AG09319 (cell line): ENCODE measurements at regions not wholly inside any gene's neighbourhood (a gene's known extent, or its start where the extent isn't known, plus 50 kb on each side); places are given as distances from the start of the nearest gene placed in this dataset.

Source experiments
- DNase-seq: peaks from one replicate; pipeline ENCODE4 v3.0.0-alpha.2; 2010; ENCODE audit warnings: low read depth; ENCODE audit errors: extremely low read depth
- TF ChIP-seq, protein P1 (sequence below): IDR thresholded peaks from 2 replicates; pipeline ENCODE4 v1.5.1; 2011; ENCODE audit warnings: low read depth, mild to moderate bottlenecking, inconsistent platforms, low read length, moderate library complexity

- TF ChIP-seq, protein P1, sequence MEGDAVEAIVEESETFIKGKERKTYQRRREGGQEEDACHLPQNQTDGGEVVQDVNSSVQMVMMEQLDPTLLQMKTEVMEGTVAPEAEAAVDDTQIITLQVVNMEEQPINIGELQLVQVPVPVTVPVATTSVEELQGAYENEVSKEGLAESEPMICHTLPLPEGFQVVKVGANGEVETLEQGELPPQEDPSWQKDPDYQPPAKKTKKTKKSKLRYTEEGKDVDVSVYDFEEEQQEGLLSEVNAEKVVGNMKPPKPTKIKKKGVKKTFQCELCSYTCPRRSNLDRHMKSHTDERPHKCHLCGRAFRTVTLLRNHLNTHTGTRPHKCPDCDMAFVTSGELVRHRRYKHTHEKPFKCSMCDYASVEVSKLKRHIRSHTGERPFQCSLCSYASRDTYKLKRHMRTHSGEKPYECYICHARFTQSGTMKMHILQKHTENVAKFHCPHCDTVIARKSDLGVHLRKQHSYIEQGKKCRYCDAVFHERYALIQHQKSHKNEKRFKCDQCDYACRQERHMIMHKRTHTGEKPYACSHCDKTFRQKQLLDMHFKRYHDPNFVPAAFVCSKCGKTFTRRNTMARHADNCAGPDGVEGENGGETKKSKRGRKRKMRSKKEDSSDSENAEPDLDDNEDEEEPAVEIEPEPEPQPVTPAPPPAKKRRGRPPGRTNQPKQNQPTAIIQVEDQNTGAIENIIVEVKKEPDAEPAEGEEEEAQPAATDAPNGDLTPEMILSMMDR = no peak
- no peak for DNase-seq
These were observed 296.2 kb downstream of the LRRIQ3 start for GRCh38 chr1:73901738-73902137.

DNA sequence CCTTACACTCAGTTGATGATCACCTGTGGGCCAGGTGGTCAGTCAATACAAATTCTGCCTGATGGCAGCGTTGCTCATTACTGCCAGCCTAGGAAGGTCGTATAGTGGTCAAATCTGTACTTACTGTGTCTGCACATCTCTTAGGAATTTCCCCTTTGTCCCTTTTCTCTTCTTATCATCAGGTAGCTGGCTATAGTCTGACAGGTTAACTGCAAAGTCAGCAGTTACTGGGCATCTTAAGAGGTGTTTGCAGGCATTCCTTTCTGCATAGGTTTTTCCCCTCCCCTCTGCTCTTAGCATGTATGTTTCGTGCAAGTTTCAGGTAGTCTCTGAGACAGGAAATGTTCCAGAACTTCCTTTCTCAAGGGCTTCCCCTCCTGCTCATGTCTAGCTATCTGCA, 298.7 kb downstream of the LRRIQ3 start:
- no peak for DNase-seq
- TF ChIP-seq, protein P1 = no peak

DNA sequence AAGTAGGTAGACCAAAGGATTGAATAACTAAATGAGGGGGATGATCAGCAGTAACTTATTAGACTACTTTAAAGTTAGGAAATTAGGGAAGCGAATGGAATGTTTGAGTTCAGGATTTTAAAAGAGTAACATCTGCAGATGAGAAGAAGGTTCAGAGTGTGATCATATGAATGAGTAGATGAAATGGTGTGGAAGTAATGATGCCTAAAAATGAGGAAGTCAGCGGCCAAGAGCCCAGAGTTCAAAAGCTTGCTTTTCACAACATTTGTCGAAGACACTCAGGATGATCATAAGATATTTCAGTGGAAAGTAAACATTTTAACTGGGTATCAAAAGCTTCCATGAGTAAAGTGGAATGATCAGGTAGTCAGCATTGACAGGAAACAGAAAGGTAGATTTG, 299.4 kb downstream of the LRRIQ3 start:
- TF ChIP-seq, protein P1 = no peak
- no peak for DNase-seq

DNA sequence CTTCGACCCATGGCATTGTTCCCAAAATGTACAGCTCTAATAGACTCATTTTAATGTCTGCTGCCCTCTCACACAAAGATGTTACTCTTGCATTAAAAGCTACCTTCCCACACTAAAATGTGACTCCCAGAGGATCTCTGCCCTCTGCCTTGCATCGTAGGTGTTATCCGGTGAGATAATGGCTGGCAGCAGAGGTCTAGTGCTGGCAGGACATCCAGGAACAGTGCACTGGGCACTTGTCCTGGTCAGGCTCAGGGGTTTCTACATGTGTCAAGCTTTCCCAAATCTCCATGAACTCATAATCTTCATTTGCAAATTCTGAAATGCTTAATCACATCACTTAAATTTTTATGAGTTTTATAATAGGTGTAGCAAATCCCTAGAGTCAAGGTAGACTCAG, 310.6 kb downstream of the LRRIQ3 start:
- DNase-seq = no peak
- TF ChIP-seq, protein P1 = no peak

DNA sequence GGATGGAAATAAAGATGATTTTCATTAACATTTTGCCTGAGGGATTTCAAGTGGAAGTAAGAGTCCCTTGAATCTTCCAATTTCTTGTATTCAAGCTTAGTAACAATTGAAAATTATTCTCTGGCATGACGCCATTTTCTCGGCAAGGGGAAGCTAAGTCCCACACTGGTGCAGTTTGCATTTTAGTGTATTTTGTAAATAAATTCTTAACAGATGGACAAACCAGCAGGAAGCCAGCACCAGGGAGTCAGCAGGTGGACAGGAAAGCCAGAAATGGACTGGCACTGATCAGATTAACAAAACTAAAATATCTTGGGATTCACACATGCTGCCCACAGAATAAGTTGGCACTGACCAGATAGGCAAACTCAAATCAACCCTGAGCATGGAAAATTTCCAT, 311.3 kb downstream of the LRRIQ3 start:
- no peak for DNase-seq
- TF ChIP-seq, protein P1 = no peak

DNA sequence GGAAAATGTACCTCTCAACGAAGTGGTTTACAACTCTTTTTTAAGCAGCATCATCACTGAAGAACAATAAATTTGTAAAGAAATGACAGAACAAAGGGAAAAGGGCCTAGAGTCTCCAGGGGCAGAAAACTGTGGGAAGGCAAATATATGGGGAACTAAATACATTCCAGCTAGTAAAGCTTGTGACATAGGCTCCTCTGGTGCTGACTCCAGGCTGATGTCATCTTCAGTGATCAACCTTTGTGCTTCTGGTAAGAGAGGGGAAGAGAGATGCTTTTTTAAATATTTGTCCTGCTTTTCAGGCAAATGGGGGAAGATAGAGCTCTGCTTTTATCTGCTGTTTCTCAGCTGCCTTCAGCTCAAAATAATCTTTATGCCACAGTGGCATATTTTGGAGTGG, 323.2 kb downstream of the LRRIQ3 start:
- TF ChIP-seq, protein P1 = no peak
- no peak for DNase-seq

DNA sequence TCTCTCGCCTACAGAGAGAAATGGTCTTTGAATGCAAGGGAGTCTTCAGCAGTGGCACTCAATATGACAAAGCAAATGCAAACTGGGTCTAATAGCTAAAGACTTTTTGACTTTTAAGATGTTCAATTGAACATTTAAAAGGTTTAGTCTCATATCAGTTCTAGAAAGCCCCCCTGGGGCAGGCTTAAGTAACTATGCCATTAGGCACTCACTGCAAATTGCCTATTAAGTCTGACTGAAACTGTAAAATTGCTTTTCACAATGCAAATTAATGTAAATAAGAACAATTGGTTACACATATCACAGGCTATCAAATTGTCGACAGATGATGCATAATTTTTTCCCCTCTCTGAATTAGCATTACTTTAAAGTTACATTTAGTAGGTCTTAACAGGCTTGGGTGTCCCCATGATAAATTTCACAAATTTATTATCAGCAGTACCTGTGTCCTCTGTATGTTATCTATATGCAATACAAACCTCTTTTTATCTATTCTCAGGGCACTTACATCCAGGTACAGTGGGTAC, 329.1 kb downstream of the LRRIQ3 start:
- TF ChIP-seq, protein P1 = no peak
- DNase-seq = no peak
